ENCODE measurements at regions not wholly inside any gene's neighbourhood (a gene's known extent, or its start where the extent isn't known, plus 50 kb on each side); places are given as distances from the start of the nearest gene placed in this dataset.
"Not testable (repeated sequence)": the region's sequence is repeated elsewhere in the genome, so short reads cannot be mapped to it uniquely, and the experiment has no call there.

DNA sequence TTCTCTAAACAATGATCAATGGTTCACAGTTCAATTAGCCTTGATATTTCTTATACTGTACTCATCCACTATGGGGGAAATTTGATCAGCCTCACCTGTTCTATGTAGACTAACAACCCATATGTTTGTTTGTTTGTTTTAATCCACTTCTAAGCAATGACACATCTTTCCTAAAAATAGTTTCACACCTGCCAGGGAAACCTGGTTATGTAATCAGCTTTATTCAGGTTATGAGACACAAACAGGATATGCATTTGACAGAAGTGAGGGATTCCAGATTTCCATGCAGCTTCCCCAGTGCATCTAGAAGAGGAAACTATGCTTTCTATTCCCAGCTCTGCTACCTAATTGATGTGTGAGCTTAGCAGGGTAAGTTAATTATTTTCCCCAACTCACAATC is 80.7 kb downstream of the FOXD4L6 start:
- not testable (repeated sequence) for H2AFZ ChIP-seq (ENCODE audit: low read length); H3K27me3 ChIP-seq (ENCODE audit: insufficient read depth, low read length); H3K9me3 ChIP-seq (ENCODE audit: low read depth, low read length); H3K27ac ChIP-seq (ENCODE audit: low read depth, low read length); H3K79me2 ChIP-seq (ENCODE audit: insufficient read depth, low read length); H4K20me1 ChIP-seq (ENCODE audit: insufficient read depth, low read length); DNase-seq (ENCODE audit: insufficient read length, low spot score, missing footprints); H3K4me1 ChIP-seq (ENCODE audit: insufficient read depth, low read length); H3K4me3 ChIP-seq (ENCODE audit: insufficient read depth, low read length); H3K4me2 ChIP-seq (ENCODE audit: insufficient read depth, low read length); H3K36me3 ChIP-seq (ENCODE audit: insufficient read depth, low read length)

GRCh38 chr9:41044930-41045329 is 83.6 kb downstream of the FOXD4L6 start:
- H3K27ac ChIP-seq (ENCODE audit: low read depth, low read length); H3K9me3 ChIP-seq (ENCODE audit: low read depth, low read length); H3K4me2 ChIP-seq (ENCODE audit: insufficient read depth, low read length); H3K4me1 ChIP-seq (ENCODE audit: insufficient read depth, low read length); H2AFZ ChIP-seq (ENCODE audit: low read length); H3K79me2 ChIP-seq (ENCODE audit: insufficient read depth, low read length); H3K27me3 ChIP-seq (ENCODE audit: insufficient read depth, low read length); DNase-seq (ENCODE audit: insufficient read length, low spot score, missing footprints); H3K4me3 ChIP-seq (ENCODE audit: insufficient read depth, low read length); H3K36me3 ChIP-seq (ENCODE audit: insufficient read depth, low read length); H4K20me1 ChIP-seq (ENCODE audit: insufficient read depth, low read length): not testable (repeated sequence)

- H2AFZ ChIP-seq (ENCODE audit: low read length); H3K9me3 ChIP-seq (ENCODE audit: low read depth, low read length); H3K27ac ChIP-seq (ENCODE audit: low read depth, low read length); DNase-seq (ENCODE audit: insufficient read length, low spot score, missing footprints); H3K79me2 ChIP-seq (ENCODE audit: insufficient read depth, low read length); H3K4me3 ChIP-seq (ENCODE audit: insufficient read depth, low read length); H3K27me3 ChIP-seq (ENCODE audit: insufficient read depth, low read length); H3K4me2 ChIP-seq (ENCODE audit: insufficient read depth, low read length); H3K4me1 ChIP-seq (ENCODE audit: insufficient read depth, low read length); H4K20me1 ChIP-seq (ENCODE audit: insufficient read depth, low read length): not testable (repeated sequence)
- peaks cover 15% of the 10 kb centered on the region for H3K36me3 ChIP-seq (ENCODE audit: insufficient read depth, low read length)
These were observed 85.0 kb downstream of the FOXD4L6 start for GRCh38 chr9:41043433-41043832.

DNA sequence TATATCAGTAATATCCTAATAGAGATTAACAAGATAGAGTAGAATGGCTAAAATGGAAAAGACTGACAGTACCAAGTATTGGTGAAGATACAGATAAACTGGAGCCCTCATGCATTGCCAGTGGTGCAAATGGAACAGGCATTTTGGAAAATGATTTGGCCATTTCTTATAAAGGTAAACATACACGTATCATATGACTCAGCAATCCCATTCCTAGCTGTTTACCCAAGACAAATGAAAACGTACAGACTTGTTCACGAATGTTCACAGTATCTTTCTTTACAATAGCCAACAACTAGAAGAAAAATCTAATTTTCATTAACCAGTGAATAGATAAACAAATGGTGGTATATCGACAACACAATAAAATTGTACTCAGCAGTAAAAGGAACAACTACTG is 86.4 kb downstream of the FOXD4L6 start:
- not testable (repeated sequence) for H3K9me3 ChIP-seq (ENCODE audit: low read depth, low read length); H3K4me2 ChIP-seq (ENCODE audit: insufficient read depth, low read length); H2AFZ ChIP-seq (ENCODE audit: low read length); H3K4me3 ChIP-seq (ENCODE audit: insufficient read depth, low read length); H3K79me2 ChIP-seq (ENCODE audit: insufficient read depth, low read length); H3K27me3 ChIP-seq (ENCODE audit: insufficient read depth, low read length); H3K4me1 ChIP-seq (ENCODE audit: insufficient read depth, low read length); DNase-seq (ENCODE audit: insufficient read length, low spot score, missing footprints); H4K20me1 ChIP-seq (ENCODE audit: insufficient read depth, low read length); H3K27ac ChIP-seq (ENCODE audit: low read depth, low read length)
- H3K36me3 ChIP-seq (ENCODE audit: insufficient read depth, low read length), result peaks cover 15% of the 10 kb centered on the region

GRCh38 chr9:41040705-41041342 is 87.7 kb downstream of the FOXD4L6 start:
- H3K9me3 ChIP-seq (ENCODE audit: low read depth, low read length); H3K27me3 ChIP-seq (ENCODE audit: insufficient read depth, low read length); H3K4me1 ChIP-seq (ENCODE audit: insufficient read depth, low read length); H2AFZ ChIP-seq (ENCODE audit: low read length); H3K4me2 ChIP-seq (ENCODE audit: insufficient read depth, low read length); H3K27ac ChIP-seq (ENCODE audit: low read depth, low read length); H3K4me3 ChIP-seq (ENCODE audit: insufficient read depth, low read length); H4K20me1 ChIP-seq (ENCODE audit: insufficient read depth, low read length); DNase-seq (ENCODE audit: insufficient read length, low spot score, missing footprints); H3K79me2 ChIP-seq (ENCODE audit: insufficient read depth, low read length): not testable (repeated sequence)
- H3K36me3 ChIP-seq (ENCODE audit: insufficient read depth, low read length), result peaks cover 12% of the 10 kb centered on the region

DNA sequence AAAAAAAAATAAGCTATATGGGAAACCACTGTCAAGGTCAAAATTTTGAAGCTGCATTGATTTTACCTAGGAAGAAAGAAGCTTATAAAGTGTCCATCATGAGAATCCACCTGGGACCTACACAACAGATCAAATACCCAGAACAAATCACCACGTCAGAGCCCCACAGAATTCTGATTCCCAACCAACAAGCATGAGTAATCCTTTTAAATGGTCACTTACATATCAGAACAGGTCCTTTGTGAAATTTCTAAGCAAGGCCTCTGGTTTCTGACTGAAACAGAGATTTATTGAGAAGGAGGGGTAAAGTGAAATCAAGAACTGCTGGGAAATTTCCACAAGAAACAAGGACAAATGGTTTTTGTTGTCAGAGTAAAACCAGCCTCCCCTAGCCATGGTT is 93.2 kb downstream of the FOXD4L6 start:
- not testable (repeated sequence) for H2AFZ ChIP-seq (ENCODE audit: low read length); H3K79me2 ChIP-seq (ENCODE audit: insufficient read depth, low read length); H3K4me3 ChIP-seq (ENCODE audit: insufficient read depth, low read length); H3K4me2 ChIP-seq (ENCODE audit: insufficient read depth, low read length); H3K9me3 ChIP-seq (ENCODE audit: low read depth, low read length); H4K20me1 ChIP-seq (ENCODE audit: insufficient read depth, low read length); DNase-seq (ENCODE audit: insufficient read length, low spot score, missing footprints); H3K27me3 ChIP-seq (ENCODE audit: insufficient read depth, low read length)
- Histone ChIP-seq H3K36me3 (ENCODE audit: insufficient read depth, low read length) (peaks cover 12% of the 10 kb centered on the region), H3K4me1 (ENCODE audit: insufficient read depth, low read length) (peaks cover 13% of the 10 kb centered on the region), H3K27ac (ENCODE audit: low read depth, low read length) (peak overlapping the region; percentile 56)

GRCh38 chr9:41034699-41035197 is 93.7 kb downstream of the FOXD4L6 start:
- H3K9me3 ChIP-seq (ENCODE audit: low read depth, low read length); DNase-seq (ENCODE audit: insufficient read length, low spot score, missing footprints); H2AFZ ChIP-seq (ENCODE audit: low read length); H3K4me3 ChIP-seq (ENCODE audit: insufficient read depth, low read length); H3K27me3 ChIP-seq (ENCODE audit: insufficient read depth, low read length); H3K36me3 ChIP-seq (ENCODE audit: insufficient read depth, low read length); H3K79me2 ChIP-seq (ENCODE audit: insufficient read depth, low read length); H4K20me1 ChIP-seq (ENCODE audit: insufficient read depth, low read length): not testable (repeated sequence)
- Histone ChIP-seq H3K4me2 (ENCODE audit: insufficient read depth, low read length) (peak overlapping the region; percentile 6), H3K27ac (ENCODE audit: low read depth, low read length) (peak overlapping the region; percentile 56), H3K4me1 (ENCODE audit: insufficient read depth, low read length) (peaks cover 13% of the 10 kb centered on the region)

DNA sequence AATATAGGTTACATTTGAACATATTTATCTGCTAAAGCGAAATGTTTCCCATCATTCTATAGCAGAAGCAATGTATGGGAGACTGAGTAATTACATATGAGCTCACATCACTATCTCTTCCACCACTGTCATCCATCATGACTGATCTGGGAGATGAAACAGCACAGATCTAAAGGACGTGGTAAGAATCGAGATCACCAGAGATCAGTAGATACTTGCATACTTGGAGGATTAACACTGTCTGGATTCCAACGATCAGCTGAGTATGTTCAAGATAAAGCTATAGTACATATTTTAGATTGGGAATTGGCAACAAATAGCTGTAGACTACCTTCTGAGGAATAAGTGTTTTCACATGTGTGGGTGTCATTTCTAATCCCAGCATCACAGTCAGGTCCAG is 94.6 kb downstream of the FOXD4L6 start:
- not testable (repeated sequence) for H2AFZ ChIP-seq (ENCODE audit: low read length); H3K79me2 ChIP-seq (ENCODE audit: insufficient read depth, low read length); H3K4me2 ChIP-seq (ENCODE audit: insufficient read depth, low read length); H3K9me3 ChIP-seq (ENCODE audit: low read depth, low read length); H3K36me3 ChIP-seq (ENCODE audit: insufficient read depth, low read length); DNase-seq (ENCODE audit: insufficient read length, low spot score, missing footprints); H4K20me1 ChIP-seq (ENCODE audit: insufficient read depth, low read length); H3K4me3 ChIP-seq (ENCODE audit: insufficient read depth, low read length); H3K27me3 ChIP-seq (ENCODE audit: insufficient read depth, low read length)
- peak overlapping the region; percentile 24 for H3K27ac ChIP-seq (ENCODE audit: low read depth, low read length)
- H3K4me1 ChIP-seq (ENCODE audit: insufficient read depth, low read length), result peaks cover 13% of the 10 kb centered on the region

- H3K9me3 ChIP-seq (ENCODE audit: low read depth, low read length); H2AFZ ChIP-seq (ENCODE audit: low read length); H3K4me3 ChIP-seq (ENCODE audit: insufficient read depth, low read length); H3K27me3 ChIP-seq (ENCODE audit: insufficient read depth, low read length); H3K79me2 ChIP-seq (ENCODE audit: insufficient read depth, low read length); DNase-seq (ENCODE audit: insufficient read length, low spot score, missing footprints); H3K4me2 ChIP-seq (ENCODE audit: insufficient read depth, low read length); H3K36me3 ChIP-seq (ENCODE audit: insufficient read depth, low read length); H4K20me1 ChIP-seq (ENCODE audit: insufficient read depth, low read length): not testable (repeated sequence)
- Histone ChIP-seq H3K27ac (ENCODE audit: low read depth, low read length) (peak overlapping the region; percentile 24), H3K4me1 (ENCODE audit: insufficient read depth, low read length) (peaks cover 13% of the 10 kb centered on the region)
These were observed 95.1 kb downstream of the FOXD4L6 start for GRCh38 chr9:41033360-41033759.
